ENCODE measurements at regions not wholly inside any gene's neighbourhood (a gene's known extent, or its start where the extent isn't known, plus 50 kb on each side); places are given as distances from the start of the nearest gene placed in this dataset.

DNA sequence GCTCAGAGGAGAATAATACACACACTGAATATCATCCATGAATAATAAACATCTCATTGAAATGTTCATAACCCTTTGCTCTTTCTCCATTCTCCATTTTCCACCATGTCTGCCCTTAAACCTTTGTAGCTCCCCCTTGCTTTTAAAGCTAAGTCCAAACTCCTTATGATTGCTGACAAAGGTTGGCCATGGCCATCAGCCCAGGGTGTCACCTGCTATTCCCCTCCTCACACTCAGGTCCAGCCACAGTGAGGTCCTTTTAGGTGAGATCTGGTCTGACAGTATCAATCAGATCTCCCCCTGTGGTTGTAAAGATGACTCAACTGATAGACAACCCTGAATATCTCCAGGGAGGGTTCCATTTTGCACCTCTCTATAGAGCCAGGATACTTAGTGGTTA, 181.5 kb upstream of the PDE1C start:
- no peak for TF ChIP-seq CEBPB (IDR thresholded peaks at IDR 0.05)
- TF ChIP-seq, protein P1, sequence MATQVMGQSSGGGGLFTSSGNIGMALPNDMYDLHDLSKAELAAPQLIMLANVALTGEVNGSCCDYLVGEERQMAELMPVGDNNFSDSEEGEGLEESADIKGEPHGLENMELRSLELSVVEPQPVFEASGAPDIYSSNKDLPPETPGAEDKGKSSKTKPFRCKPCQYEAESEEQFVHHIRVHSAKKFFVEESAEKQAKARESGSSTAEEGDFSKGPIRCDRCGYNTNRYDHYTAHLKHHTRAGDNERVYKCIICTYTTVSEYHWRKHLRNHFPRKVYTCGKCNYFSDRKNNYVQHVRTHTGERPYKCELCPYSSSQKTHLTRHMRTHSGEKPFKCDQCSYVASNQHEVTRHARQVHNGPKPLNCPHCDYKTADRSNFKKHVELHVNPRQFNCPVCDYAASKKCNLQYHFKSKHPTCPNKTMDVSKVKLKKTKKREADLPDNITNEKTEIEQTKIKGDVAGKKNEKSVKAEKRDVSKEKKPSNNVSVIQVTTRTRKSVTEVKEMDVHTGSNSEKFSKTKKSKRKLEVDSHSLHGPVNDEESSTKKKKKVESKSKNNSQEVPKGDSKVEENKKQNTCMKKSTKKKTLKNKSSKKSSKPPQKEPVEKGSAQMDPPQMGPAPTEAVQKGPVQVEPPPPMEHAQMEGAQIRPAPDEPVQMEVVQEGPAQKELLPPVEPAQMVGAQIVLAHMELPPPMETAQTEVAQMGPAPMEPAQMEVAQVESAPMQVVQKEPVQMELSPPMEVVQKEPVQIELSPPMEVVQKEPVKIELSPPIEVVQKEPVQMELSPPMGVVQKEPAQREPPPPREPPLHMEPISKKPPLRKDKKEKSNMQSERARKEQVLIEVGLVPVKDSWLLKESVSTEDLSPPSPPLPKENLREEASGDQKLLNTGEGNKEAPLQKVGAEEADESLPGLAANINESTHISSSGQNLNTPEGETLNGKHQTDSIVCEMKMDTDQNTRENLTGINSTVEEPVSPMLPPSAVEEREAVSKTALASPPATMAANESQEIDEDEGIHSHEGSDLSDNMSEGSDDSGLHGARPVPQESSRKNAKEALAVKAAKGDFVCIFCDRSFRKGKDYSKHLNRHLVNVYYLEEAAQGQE (IDR thresholded peaks at IDR 0.05; ENCODE audit: low read depth), result no peak
- TF ChIP-seq CREB1 (IDR thresholded peaks at IDR 0.05; ENCODE audit: low read depth), result no peak
- TF ChIP-seq, protein P2, sequence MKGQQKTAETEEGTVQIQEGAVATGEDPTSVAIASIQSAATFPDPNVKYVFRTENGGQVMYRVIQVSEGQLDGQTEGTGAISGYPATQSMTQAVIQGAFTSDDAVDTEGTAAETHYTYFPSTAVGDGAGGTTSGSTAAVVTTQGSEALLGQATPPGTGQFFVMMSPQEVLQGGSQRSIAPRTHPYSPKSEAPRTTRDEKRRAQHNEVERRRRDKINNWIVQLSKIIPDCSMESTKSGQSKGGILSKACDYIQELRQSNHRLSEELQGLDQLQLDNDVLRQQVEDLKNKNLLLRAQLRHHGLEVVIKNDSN (IDR thresholded peaks at IDR 0.05), result no peak
- no peak for TF ChIP-seq TEAD4 (IDR thresholded peaks at IDR 0.05)
- TF ChIP-seq EGR1 (IDR thresholded peaks at IDR 0.05), result no peak
- TF ChIP-seq FOXM1 (IDR thresholded peaks at IDR 0.05; ENCODE audit: borderline replicate concordance, low read depth), result no peak
- no peak for TF ChIP-seq TAF1 (IDR thresholded peaks at IDR 0.05; ENCODE audit: low read depth)
- TF ChIP-seq, protein P3, sequence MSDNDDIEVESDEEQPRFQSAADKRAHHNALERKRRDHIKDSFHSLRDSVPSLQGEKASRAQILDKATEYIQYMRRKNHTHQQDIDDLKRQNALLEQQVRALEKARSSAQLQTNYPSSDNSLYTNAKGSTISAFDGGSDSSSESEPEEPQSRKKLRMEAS (IDR thresholded peaks at IDR 0.05), result no peak

Measured in Ishikawa (cell line).